ENCODE measurements at regions not wholly inside any gene's neighbourhood (a gene's known extent, or its start where the extent isn't known, plus 50 kb on each side); places are given as distances from the start of the nearest gene placed in this dataset.

DNA sequence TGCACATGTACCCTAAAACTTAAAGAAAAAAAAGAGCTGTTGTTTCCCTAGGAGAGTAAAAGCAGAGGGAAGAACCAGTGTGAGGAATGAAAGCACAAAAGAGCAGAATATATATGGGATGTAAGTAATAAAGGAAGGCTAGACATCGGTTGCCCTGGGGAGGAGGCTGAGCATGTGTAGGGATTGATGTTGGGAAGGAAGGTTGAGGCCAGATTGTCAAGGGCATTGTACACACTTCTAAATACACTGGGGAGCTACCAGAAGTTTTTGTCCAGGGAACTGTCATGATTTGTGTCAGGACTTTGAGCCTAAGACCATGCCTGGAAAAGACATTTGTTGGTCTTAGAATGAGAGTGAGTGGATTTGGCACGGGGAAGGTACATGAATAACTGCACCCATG is 467.1 kb downstream of the GPAT3 start (continued):
- TF ChIP-seq, protein P1, sequence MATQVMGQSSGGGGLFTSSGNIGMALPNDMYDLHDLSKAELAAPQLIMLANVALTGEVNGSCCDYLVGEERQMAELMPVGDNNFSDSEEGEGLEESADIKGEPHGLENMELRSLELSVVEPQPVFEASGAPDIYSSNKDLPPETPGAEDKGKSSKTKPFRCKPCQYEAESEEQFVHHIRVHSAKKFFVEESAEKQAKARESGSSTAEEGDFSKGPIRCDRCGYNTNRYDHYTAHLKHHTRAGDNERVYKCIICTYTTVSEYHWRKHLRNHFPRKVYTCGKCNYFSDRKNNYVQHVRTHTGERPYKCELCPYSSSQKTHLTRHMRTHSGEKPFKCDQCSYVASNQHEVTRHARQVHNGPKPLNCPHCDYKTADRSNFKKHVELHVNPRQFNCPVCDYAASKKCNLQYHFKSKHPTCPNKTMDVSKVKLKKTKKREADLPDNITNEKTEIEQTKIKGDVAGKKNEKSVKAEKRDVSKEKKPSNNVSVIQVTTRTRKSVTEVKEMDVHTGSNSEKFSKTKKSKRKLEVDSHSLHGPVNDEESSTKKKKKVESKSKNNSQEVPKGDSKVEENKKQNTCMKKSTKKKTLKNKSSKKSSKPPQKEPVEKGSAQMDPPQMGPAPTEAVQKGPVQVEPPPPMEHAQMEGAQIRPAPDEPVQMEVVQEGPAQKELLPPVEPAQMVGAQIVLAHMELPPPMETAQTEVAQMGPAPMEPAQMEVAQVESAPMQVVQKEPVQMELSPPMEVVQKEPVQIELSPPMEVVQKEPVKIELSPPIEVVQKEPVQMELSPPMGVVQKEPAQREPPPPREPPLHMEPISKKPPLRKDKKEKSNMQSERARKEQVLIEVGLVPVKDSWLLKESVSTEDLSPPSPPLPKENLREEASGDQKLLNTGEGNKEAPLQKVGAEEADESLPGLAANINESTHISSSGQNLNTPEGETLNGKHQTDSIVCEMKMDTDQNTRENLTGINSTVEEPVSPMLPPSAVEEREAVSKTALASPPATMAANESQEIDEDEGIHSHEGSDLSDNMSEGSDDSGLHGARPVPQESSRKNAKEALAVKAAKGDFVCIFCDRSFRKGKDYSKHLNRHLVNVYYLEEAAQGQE (IDR thresholded peaks at IDR 0.05; ENCODE audit: unreplicated experiment), result no peak
- TF ChIP-seq STAT1 (IDR thresholded peaks at IDR 0.05; ENCODE audit: unreplicated experiment) (no peak), POLR2AphosphoS5 (IDR thresholded peaks at IDR 0.05; ENCODE audit: low read depth) (no peak)

DNA sequence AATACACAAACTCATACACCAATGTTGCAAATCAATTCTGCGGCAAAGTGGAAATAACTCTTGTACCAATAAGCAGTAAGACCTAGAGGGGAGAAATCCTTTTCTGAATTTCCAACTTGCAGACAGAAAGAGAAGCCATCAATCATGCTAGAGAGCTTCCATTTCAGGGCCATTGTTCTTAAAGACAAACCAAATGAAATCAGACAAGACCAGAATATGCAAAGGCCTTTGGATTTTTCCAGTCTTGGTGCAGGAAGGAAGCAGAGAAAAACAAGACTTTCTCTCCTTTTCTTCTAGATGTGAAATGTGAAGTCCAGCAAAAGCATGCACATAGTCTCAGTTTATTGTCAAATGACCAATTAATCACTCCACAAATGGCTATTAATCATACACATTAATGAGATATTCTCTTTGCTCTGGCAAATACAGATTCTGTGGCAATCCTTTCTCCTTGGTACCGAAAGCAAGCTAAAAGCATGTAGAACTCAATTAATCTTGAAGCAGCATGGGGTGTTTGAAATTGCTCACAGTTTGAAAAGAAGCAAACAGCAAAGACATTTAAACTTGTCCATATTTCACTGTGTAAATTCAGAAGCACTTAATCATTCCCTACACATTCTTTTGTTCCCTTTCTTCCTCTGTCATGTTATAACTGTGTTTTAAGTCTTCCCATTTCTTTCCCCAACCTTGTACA is 466.1 kb downstream of the GPAT3 start:
- Histone ChIP-seq H3K79me2 (replicated peaks; ENCODE audit: insufficient read depth) (no peaks in the 10 kb centered on the region), H4K20me1 (replicated peaks; ENCODE audit: insufficient read depth) (no peaks in the 10 kb centered on the region), H3K27me3 (ENCODE audit: insufficient read depth) (no peaks in the 10 kb centered on the region), H3K36me3 (ENCODE audit: insufficient read depth) (no peaks in the 10 kb centered on the region), H3K4me2 (no peak overlapping the region), H3F3A (replicated peaks; ENCODE audit: low read depth) (no peaks in the 10 kb centered on the region), H2AFZ (no peak overlapping the region), H3K4me1 (ENCODE audit: insufficient read depth) (peaks cover under 1% of the 10 kb centered on the region), H3K27ac (ENCODE audit: low read depth) (no peak overlapping the region), H3K9me2 (ENCODE audit: insufficient read depth) (no peaks in the 10 kb centered on the region), H3K4me3 (no peak overlapping the region)
- H3K4me3 Mint-ChIP-seq, result no peak overlapping the region
- no peaks in the 10 kb centered on the region for H3K36me3 Mint-ChIP-seq (ENCODE audit: low read depth)
- ATAC-seq (no peak), DNase-seq (ENCODE audit: low spot score) (no peak)
- no peaks in the 10 kb centered on the region for H3K9me3 Mint-ChIP-seq
- peaks cover 5% of the 10 kb centered on the region for H3K4me1 Mint-ChIP-seq
- H3K27me3 Mint-ChIP-seq (ENCODE audit: insufficient read depth, low read depth, poor library complexity), result no peaks in the 10 kb centered on the region
- no peak overlapping the region for H3K27ac Mint-ChIP-seq
- no peak for TF ChIP-seq STAT1 (IDR thresholded peaks at IDR 0.05; ENCODE audit: unreplicated experiment)
- no peak for TF ChIP-seq ZNF114 (CRISPR knock-in tag; IDR thresholded peaks at IDR 0.05)
- TF ChIP-seq POLR2AphosphoS5 (IDR thresholded peaks at IDR 0.05; ENCODE audit: low read depth), result no peak
- TF ChIP-seq, protein P2, sequence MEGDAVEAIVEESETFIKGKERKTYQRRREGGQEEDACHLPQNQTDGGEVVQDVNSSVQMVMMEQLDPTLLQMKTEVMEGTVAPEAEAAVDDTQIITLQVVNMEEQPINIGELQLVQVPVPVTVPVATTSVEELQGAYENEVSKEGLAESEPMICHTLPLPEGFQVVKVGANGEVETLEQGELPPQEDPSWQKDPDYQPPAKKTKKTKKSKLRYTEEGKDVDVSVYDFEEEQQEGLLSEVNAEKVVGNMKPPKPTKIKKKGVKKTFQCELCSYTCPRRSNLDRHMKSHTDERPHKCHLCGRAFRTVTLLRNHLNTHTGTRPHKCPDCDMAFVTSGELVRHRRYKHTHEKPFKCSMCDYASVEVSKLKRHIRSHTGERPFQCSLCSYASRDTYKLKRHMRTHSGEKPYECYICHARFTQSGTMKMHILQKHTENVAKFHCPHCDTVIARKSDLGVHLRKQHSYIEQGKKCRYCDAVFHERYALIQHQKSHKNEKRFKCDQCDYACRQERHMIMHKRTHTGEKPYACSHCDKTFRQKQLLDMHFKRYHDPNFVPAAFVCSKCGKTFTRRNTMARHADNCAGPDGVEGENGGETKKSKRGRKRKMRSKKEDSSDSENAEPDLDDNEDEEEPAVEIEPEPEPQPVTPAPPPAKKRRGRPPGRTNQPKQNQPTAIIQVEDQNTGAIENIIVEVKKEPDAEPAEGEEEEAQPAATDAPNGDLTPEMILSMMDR (conservative IDR thresholded peaks at IDR 0.05; ENCODE audit: low read depth in 2 of 2), result no peak
- TF ChIP-seq JUNB (IDR thresholded peaks at IDR 0.05; ENCODE audit: unreplicated experiment), result no peak
- no peak for TF ChIP-seq ETS1 (IDR thresholded peaks at IDR 0.05)
- no peak for TF ChIP-seq EZH2 (IDR thresholded peaks at IDR 0.05; ENCODE audit: low read depth, unreplicated experiment)
- no peak for TF ChIP-seq NANOG (IDR thresholded peaks at IDR 0.05; ENCODE audit: borderline replicate concordance)
- TF ChIP-seq ZNF331 (CRISPR knock-in tag; IDR thresholded peaks at IDR 0.05; ENCODE audit: low read depth), result no peak
- TF ChIP-seq CREB1 (CRISPR knock-in tag; IDR thresholded peaks at IDR 0.05; ENCODE audit: low read depth), result no peak
- TF ChIP-seq, protein P1 (IDR thresholded peaks at IDR 0.05; ENCODE audit: unreplicated experiment), result no peak
- TF ChIP-seq EZH2phosphoT487 (IDR thresholded peaks at IDR 0.05; ENCODE audit: unreplicated experiment), result no peak

Measured in GM23338 (cell line).